GM12878 (cell line): ENCODE measurements at regions not wholly inside any gene's neighbourhood (a gene's known extent, or its start where the extent isn't known, plus 50 kb on each side); places are given as distances from the start of the nearest gene placed in this dataset.

Source experiments
- ATAC-seq: fragments of 200-7000 bp; cut with Tn5 transposase; 3 replicates; pipeline ENCODE4 v1.9.1; 2020; ENCODE audit warnings: mild to moderate bottlenecking, moderate library complexity
- BruUV-seq: library from RNA; stranded (reverse); fragments of 400-500 nt; replicated peaks from 2 replicates; lab custom pipeline; 2021; lab: Mats Ljungman, UMichigan
- CTCF ChIA-PET: fragments of 300-600 bp; sonication (Branson Sonifier 250); formaldehyde crosslinking; extraction: SDS; loops from one replicate; lab custom pipeline; 2021; ENCODE audit warnings: inconsistent platforms; lab: Yijun Ruan, JAX
- POLR2A ChIA-PET: fragments of 350-600 bp; formaldehyde crosslinking; extraction: SDS; loops from one replicate; lab custom pipeline; 2021; ENCODE audit warnings: inconsistent platforms; lab: Charles Lee
- RAD21 ChIA-PET: fragments of 300-600 bp; sonication (Branson Sonifier 250); formaldehyde crosslinking; loops from one replicate; lab custom pipeline; 2023; ENCODE audit warnings: antibody characterized with exemption; ENCODE audit not compliant: unreplicated experiment; lab: Charles Lee
- SMC1A ChIA-PET: fragments of 300-600 bp; sonication (Branson Sonifier 250); formaldehyde crosslinking; loops from one replicate; lab custom pipeline; 2023; ENCODE audit not compliant: unreplicated experiment, uncharacterized antibody; lab: Charles Lee
- DNase-seq: peaks from one replicate; pipeline ENCODE4 v3.0.0-alpha.2; 2011; ENCODE audit warnings: low read depth, low spot score
- FAIRE-seq: peaks from 3 replicates; lab custom pipeline; 2011; peaks lifted over from hg19 to GRCh38; lab: Jason Lieb, UNC
- H2AFZ ChIP-seq: 2 replicates; pipeline ENCODE4 v1.6.0; 2011; ENCODE audit warnings: low read depth, low read length, control low read depth; ENCODE audit not compliant: control insufficient read depth
- H3K27ac ChIP-seq: 2 replicates; pipeline ENCODE4 v1.5.1; 2011; ENCODE audit warnings: control low read depth; ENCODE audit not compliant: control insufficient read depth, insufficient read depth
- H3K27me3 ChIP-seq, 2 experiments: replicated peaks in 1 of 2; 2 replicates each; pipeline versions ENCODE4 v1.6.0 to v1.6.1; 2011; ENCODE audit warnings: low read length in 1 of 2; ENCODE audit not compliant: control insufficient read depth in 2 of 2, insufficient read depth in 2 of 2
- H3K36me3 ChIP-seq, 2 experiments: 2 replicates each; pipeline ENCODE4 v1.5.1; 2011; ENCODE audit warnings: low read length in 1 of 2; ENCODE audit not compliant: control insufficient read depth in 2 of 2, insufficient read depth in 2 of 2
- H3K4me1 ChIP-seq: 2 replicates; pipeline ENCODE4 v1.6.1; 2011; ENCODE audit warnings: mild to moderate bottlenecking, low read length, moderate library complexity, mixed read lengths; ENCODE audit not compliant: control insufficient read depth, insufficient read depth
- H3K4me2 ChIP-seq: 2 replicates; pipeline ENCODE4 v1.6.0; 2011; ENCODE audit warnings: control low read depth; ENCODE audit not compliant: control insufficient read depth, insufficient read depth
- H3K4me3 ChIP-seq: fragments of 200-600 bp; sonication (generic); 2 replicates; pipeline ENCODE4 v1.5.1; 2016
- H3K79me2 ChIP-seq: 2 replicates; pipeline ENCODE4 v1.6.0; 2011; ENCODE audit warnings: low read length; ENCODE audit not compliant: control insufficient read depth, insufficient read depth
- H3K9ac ChIP-seq: 2 replicates; pipeline ENCODE4 v1.8.0; 2011; ENCODE audit warnings: low read length, control low read depth, mixed read lengths; ENCODE audit not compliant: control insufficient read depth, insufficient read depth
- H3K9me3 ChIP-seq: replicated peaks from 3 replicates; pipeline ENCODE4 v1.5.1; 2011; ENCODE audit warnings: mild to moderate bottlenecking, low read length; ENCODE audit not compliant: control insufficient read depth, insufficient read depth
- H4K20me1 ChIP-seq: 2 replicates; pipeline ENCODE4 v1.6.0; 2011; ENCODE audit not compliant: control insufficient read depth, insufficient read depth
- CBFB ChIP-seq: IDR thresholded peaks from 2 replicates; pipeline ENCODE4 v1.6.1; 2016; ENCODE audit warnings: antibody characterized with exemption, low read depth
- JUNB ChIP-seq: IDR thresholded peaks from 2 replicates; pipeline ENCODE4 v1.6.1; 2016; ENCODE audit warnings: antibody characterized with exemption, mild to moderate bottlenecking
- POLR2AphosphoS5 ChIP-seq: IDR thresholded peaks from 2 replicates; pipeline ENCODE4 v1.6.1; 2011; ENCODE audit warnings: mild to moderate bottlenecking, low read length, inconsistent platforms
- RFX5 ChIP-seq: IDR thresholded peaks from 2 replicates; pipeline ENCODE4 v1.6.1; 2011; ENCODE audit warnings: low read depth, low read length, improper control_type of control experiment
- SIX5 ChIP-seq: IDR thresholded peaks from 2 replicates; pipeline ENCODE4 v1.6.1; 2011; ENCODE audit warnings: mild to moderate bottlenecking, low read depth, low read length, moderate library complexity; ENCODE audit not compliant: severe bottlenecking
- TCF7 ChIP-seq: IDR thresholded peaks from 2 replicates; pipeline ENCODE4 v1.6.1; 2014; ENCODE audit warnings: antibody characterized with exemption, borderline replicate concordance
- ZSCAN29 ChIP-seq: fragments of 450-650 bp; IDR thresholded peaks from 2 replicates; pipeline ENCODE4 v1.6.1; 2017; ENCODE audit warnings: mild to moderate bottlenecking, moderate library complexity
- WGBS: methylation state at CpG from one replicate; pipeline ENCODE4 v1.1.6; 2016; ENCODE audit warnings: low lambda C conversion rate; ENCODE audit not compliant: insufficient replicate concordance, insufficient coverage; ENCODE audit errors: missing lambda C conversion rate; 5-methylcytosine and 5-hydroxymethylcytosine counted together
- in situ Hi-C: fragments of 300-500 bp; cut with MboI; formaldehyde crosslinking; loops from 9 replicates; pipeline ENCODE4 v1.14.3; 2018; ENCODE audit warnings: mixed read lengths
- intact Hi-C: fragments of 100-400 bp; cut with micrococcal nuclease; formaldehyde crosslinking; loops from one replicate; pipeline ENCODE4 v1.14.2; 2022; ENCODE audit not compliant: unreplicated experiment
- TF ChIP-seq, protein P1 (sequence below): fragments of 150-350 bp; IDR thresholded peaks from 2 replicates; pipeline ENCODE4 v1.6.1; 2014; ENCODE audit warnings: mild to moderate bottlenecking, low read depth, low read length
- TF ChIP-seq, protein P2 (sequence below): IDR thresholded peaks from 2 replicates; pipeline ENCODE4 v1.6.1; 2011; ENCODE audit warnings: mild to moderate bottlenecking, low read depth, low read length, moderate library complexity; ENCODE audit not compliant: insufficient replicate concordance

DNA sequence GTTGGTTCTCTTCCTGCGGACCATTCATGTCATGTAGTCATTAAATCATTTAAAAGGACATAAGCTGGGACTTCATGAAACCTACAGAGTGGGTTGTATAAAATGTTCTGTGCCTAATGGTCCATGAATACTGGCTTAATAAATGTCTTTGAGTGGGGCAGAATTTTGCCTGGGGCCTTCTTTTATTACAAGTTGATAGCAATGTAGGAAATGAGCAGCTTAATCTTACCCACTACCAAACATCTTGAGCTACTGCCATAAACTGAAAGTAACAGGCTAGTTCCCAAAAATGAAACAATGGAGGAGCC is 130.9 kb downstream of the TMEM17 start:
- Histone ChIP-seq H2AFZ (no peak overlapping the region), H3K9ac (no peak overlapping the region), H4K20me1 (no peaks in the 10 kb centered on the region), H3K36me3 (no peaks in the 10 kb centered on the region), H3K9me3 (peaks cover 6% of the 10 kb centered on the region; the same call in 2 of the 3 replicates), H3K27me3 (no peaks in the 10 kb centered on the region), H3K4me2 (no peak overlapping the region), H3K4me3 (no peak overlapping the region), H3K27ac (no peak overlapping the region), H3K79me2 (no peaks in the 10 kb centered on the region), H3K4me1 (no peaks in the 10 kb centered on the region)
- no peak for TF ChIP-seq CBFB
- no peak for TF ChIP-seq JUNB
- TF ChIP-seq RFX5 = no peak
- TF ChIP-seq, protein P1, sequence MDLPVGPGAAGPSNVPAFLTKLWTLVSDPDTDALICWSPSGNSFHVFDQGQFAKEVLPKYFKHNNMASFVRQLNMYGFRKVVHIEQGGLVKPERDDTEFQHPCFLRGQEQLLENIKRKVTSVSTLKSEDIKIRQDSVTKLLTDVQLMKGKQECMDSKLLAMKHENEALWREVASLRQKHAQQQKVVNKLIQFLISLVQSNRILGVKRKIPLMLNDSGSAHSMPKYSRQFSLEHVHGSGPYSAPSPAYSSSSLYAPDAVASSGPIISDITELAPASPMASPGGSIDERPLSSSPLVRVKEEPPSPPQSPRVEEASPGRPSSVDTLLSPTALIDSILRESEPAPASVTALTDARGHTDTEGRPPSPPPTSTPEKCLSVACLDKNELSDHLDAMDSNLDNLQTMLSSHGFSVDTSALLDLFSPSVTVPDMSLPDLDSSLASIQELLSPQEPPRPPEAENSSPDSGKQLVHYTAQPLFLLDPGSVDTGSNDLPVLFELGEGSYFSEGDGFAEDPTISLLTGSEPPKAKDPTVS = no peak
- TF ChIP-seq, protein P2, sequence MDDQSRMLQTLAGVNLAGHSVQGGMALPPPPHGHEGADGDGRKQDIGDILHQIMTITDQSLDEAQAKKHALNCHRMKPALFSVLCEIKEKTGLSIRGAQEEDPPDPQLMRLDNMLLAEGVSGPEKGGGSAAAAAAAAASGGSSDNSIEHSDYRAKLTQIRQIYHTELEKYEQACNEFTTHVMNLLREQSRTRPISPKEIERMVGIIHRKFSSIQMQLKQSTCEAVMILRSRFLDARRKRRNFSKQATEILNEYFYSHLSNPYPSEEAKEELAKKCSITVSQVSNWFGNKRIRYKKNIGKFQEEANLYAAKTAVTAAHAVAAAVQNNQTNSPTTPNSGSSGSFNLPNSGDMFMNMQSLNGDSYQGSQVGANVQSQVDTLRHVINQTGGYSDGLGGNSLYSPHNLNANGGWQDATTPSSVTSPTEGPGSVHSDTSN = no peak
- TF ChIP-seq SIX5 = no peak
- no peak for TF ChIP-seq POLR2AphosphoS5
- TF ChIP-seq TCF7 = no peak
- no peak for TF ChIP-seq ZSCAN29
- no peak for DNase-seq
- no peak for ATAC-seq
- ChIA-PET POLR2A (no interaction called here), CTCF (no interaction called here), SMC1A (interaction anchor here (0.7 kb wide), 1 partner anchor 65 kb away, joined by 3 read pairs; no protein-coding TSS in a partner anchor), RAD21 (no interaction called here)
- intact Hi-C loops (no loop called here), in situ Hi-C loops (no loop called here)
- WGBS = 45% methylated on average over 1 of the region's 1 CpG
- BruUV-seq = no TSS peak
- no peak for FAIRE-seq
